HG02642 (cell line): ENCODE measurements at regions not wholly inside any gene's neighbourhood (a gene's known extent, or its start where the extent isn't known, plus 50 kb on each side); places are given as distances from the start of the nearest gene placed in this dataset.
"Not testable (repeated sequence)": the region's sequence is repeated elsewhere in the genome, so short reads cannot be mapped to it uniquely, and the experiment has no call there.

Experiments used
- ATAC-seq: cut with Tn5 transposase; IDR thresholded peaks from one replicate; pipeline ENCODE4 v1.9.1; 2021; ENCODE audit warnings: mild to moderate bottlenecking; ENCODE audit not compliant: unreplicated experiment, poor library complexity

- no peak for ATAC-seq
Measured at GRCh38 chr18:39167990-39168389, 1602.4 kb upstream of the CELF4 start.

- no peak for ATAC-seq
Measured at GRCh38 chr18:39166776-39167175, 1601.2 kb upstream of the CELF4 start.

GRCh38 chr18:39162013-39162827, 1596.6 kb upstream of the CELF4 start:
- no peak for ATAC-seq

GRCh38 chr18:39149211-39149806, 1583.7 kb upstream of the CELF4 start:
- ATAC-seq = no peak

- ATAC-seq = no peak
Measured at GRCh38 chr18:39134255-39134654, 1568.7 kb upstream of the CELF4 start.

GRCh38 chr18:39127538-39127937, 1561.9 kb upstream of the CELF4 start:
- not testable (repeated sequence) for ATAC-seq

GRCh38 chr18:39113790-39114189, 1548.2 kb upstream of the CELF4 start:
- ATAC-seq = no peak

GRCh38 chr18:39105104-39105503, 1539.5 kb upstream of the CELF4 start:
- no peak for ATAC-seq

GRCh38 chr18:39072970-39073369, 1507.4 kb upstream of the CELF4 start:
- ATAC-seq = no peak

GRCh38 chr18:39062426-39062825, 1496.8 kb upstream of the CELF4 start:
- ATAC-seq = no peak

- ATAC-seq = no peak
Measured at GRCh38 chr18:39058386-39059000, 1492.9 kb upstream of the CELF4 start.

GRCh38 chr18:39057423-39058064, 1491.9 kb upstream of the CELF4 start:
- ATAC-seq = no peak

- no peak for ATAC-seq
Measured at GRCh38 chr18:39053571-39053970, 1488.0 kb upstream of the CELF4 start.

GRCh38 chr18:39051013-39051412, 1485.4 kb upstream of the CELF4 start:
- no peak for ATAC-seq

GRCh38 chr18:39039813-39040212, 1474.2 kb upstream of the CELF4 start:
- no peak for ATAC-seq

GRCh38 chr18:39037925-39038324, 1472.3 kb upstream of the CELF4 start:
- no peak for ATAC-seq

GRCh38 chr18:39033312-39033711, 1467.7 kb upstream of the CELF4 start:
- ATAC-seq = no peak

GRCh38 chr18:39031647-39032046, 1466.0 kb upstream of the CELF4 start:
- ATAC-seq = no peak

GRCh38 chr18:39030124-39030655, 1464.6 kb upstream of the CELF4 start:
- ATAC-seq = no peak

- no peak for ATAC-seq
Measured at GRCh38 chr18:39025531-39025930, 1459.9 kb upstream of the CELF4 start.

- no peak for ATAC-seq
Measured at GRCh38 chr18:39019989-39020388, 1454.4 kb upstream of the CELF4 start.
